Body of pancreas (tissue), 4 donors: ENCODE measurements at regions not wholly inside any gene's neighbourhood (a gene's known extent, or its start where the extent isn't known, plus 50 kb on each side); places are given as distances from the start of the nearest gene placed in this dataset.
"Not testable (repeated sequence)": the region's sequence is repeated elsewhere in the genome, so short reads cannot be mapped to it uniquely, and the experiment has no call there.

Experiments used
- ATAC-seq: fragments of 150-250 bp; one replicate; pipeline ENCODE4 v1.9.1; 2016
- DNase-seq, 4 donors: peaks; one replicate each; pipeline ENCODE4 v3.0.0-alpha.2; 2019
- H3K27ac ChIP-seq, 4 donors: fragments of 200-600 bp; sonication (generic); 1 replicate in 3 of 4; 2 replicates in 1 of 4; pipeline versions ENCODE4 v1.5.1 to v1.6.1; 2016 to 2019; ENCODE audit warnings: mild to moderate bottlenecking in 1 of 4, mixed read lengths in 1 of 4, moderate library complexity in 1 of 4
- H3K27me3 ChIP-seq, 2 donors: fragments of 200-600 bp; sonication (generic); one replicate each; pipeline ENCODE4 v1.6.0; 2016; ENCODE audit warnings: mild to moderate bottlenecking in 1 of 2
- H3K36me3 ChIP-seq, 2 donors: fragments of 200-600 bp; sonication (generic); replicated peaks in 1 of 2; 2 replicates each; pipeline ENCODE4 v1.5.1; 2016; ENCODE audit warnings: low read depth in 2 of 2; ENCODE audit not compliant: insufficient read depth in 1 of 2
- H3K4me1 ChIP-seq: fragments of 200-600 bp; sonication (generic); one replicate; pipeline ENCODE4 v1.6.0; 2016
- H3K4me3 ChIP-seq, 2 donors: fragments of 200-600 bp; sonication (generic); 1 replicate in 1 of 2; 2 replicates in 1 of 2; pipeline ENCODE4 v1.5.1; 2016 to 2019
- H3K9me3 ChIP-seq, 3 donors: fragments of 200-600 bp; sonication (generic); 1 replicate in 2 of 3; 2 replicates in 1 of 3; pipeline ENCODE4 v1.5.1; 2016
- POLR2A ChIP-seq, 3 donors: fragments of 450-650 bp; IDR thresholded peaks; one replicate each; pipeline ENCODE4 v1.6.1; 2016; ENCODE audit warnings: antibody characterized with exemption in 3 of 3, mild to moderate bottlenecking in 2 of 3
- WGBS, 2 donors: methylation state at CpG; one replicate each; pipeline ENCODE4 v1.1.5; 2017; 5-methylcytosine and 5-hydroxymethylcytosine counted together
- intact Hi-C: fragments of 100-400 bp; cut with DNase I; formaldehyde crosslinking; loops from one replicate; pipeline ENCODE4 v1.15.1; 2023
- TF ChIP-seq, protein P1 (sequence below), 7 experiments: fragments of 450-650 bp in 4 of 7; fragments of 200-600 bp in 3 of 7; sonication (generic) in 3 of 7; IDR thresholded peaks; one replicate each; pipeline ENCODE4 v1.5.1; 2016 to 2019; ENCODE audit warnings: antibody characterized with exemption in 7 of 7

DNA sequence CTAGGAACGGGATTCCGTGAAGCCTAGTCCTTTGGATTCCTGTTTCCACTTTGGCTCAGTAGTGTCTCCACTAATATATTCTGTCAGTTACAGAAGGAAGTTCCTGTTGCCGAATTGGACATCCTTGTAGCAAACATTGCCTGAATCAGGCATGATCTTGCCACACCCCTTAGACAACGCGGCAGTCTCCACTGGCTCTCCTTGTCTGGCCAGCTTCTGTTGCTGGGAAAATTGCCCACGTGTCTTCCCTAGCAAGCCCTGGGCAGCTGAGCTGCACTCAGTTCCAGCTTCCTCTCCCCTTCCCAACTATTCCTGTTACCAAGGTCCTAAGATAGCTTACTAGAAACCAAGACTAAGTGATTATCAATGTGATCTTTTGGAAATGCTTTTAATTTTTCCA lies 316.6 kb upstream of the RIOK2 start:
- WGBS, 2 donors = 68 to 82% methylated on average over 6 of the region's 6 CpGs
- Histone ChIP-seq H3K9me3 (no peaks in the 10 kb centered on the region), H3K36me3 (no peaks in the 10 kb centered on the region), H3K4me3 (no peak overlapping the region), H3K4me1 (no peaks in the 10 kb centered on the region), H3K27me3 (no peaks in the 10 kb centered on the region), H3K27ac (no peak overlapping the region)
- DNase-seq (no peak), ATAC-seq (no peak)
- intact Hi-C loops = no loop called here
- TF ChIP-seq, protein P1, sequence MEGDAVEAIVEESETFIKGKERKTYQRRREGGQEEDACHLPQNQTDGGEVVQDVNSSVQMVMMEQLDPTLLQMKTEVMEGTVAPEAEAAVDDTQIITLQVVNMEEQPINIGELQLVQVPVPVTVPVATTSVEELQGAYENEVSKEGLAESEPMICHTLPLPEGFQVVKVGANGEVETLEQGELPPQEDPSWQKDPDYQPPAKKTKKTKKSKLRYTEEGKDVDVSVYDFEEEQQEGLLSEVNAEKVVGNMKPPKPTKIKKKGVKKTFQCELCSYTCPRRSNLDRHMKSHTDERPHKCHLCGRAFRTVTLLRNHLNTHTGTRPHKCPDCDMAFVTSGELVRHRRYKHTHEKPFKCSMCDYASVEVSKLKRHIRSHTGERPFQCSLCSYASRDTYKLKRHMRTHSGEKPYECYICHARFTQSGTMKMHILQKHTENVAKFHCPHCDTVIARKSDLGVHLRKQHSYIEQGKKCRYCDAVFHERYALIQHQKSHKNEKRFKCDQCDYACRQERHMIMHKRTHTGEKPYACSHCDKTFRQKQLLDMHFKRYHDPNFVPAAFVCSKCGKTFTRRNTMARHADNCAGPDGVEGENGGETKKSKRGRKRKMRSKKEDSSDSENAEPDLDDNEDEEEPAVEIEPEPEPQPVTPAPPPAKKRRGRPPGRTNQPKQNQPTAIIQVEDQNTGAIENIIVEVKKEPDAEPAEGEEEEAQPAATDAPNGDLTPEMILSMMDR (IDR thresholded peaks at IDR 0.05) = no peak
- TF ChIP-seq POLR2A (IDR thresholded peaks at IDR 0.05) = no peak

DNA sequence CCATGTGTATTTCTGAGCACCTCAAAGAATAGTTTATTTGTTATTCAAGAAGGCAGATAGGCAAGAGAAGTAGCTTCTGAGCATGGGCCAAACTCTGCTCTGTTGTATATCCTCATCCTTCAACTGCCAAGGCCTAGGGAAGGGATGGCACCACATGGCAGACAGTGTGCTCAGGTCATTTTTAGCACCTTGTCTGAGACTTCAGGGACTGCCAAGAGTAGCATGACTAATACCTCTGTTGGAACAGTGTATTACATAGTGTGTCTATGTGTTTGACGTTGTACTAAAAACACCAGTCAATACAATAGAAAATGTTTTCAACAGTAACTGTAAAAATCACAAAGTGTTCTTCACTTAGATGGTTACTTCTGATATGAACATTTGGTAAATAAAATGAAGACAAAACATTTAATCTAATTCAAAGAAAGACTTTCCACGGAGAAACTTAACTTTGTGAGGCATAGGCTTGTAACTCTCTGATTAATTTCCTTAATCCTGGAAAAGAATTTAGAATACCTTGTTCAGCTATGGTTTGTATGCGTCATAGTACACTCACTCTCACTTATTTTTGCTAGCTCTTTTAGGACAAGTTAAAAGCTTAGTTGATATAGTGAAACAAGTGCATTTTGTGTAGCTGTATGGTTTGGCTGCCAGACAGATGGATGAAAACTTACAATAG lies 318.4 kb upstream of the RIOK2 start:
- intact Hi-C loops = no loop called here

GRCh38 chr5:97501965-97502305 lies 318.9 kb upstream of the RIOK2 start:
- 63 to 74% methylated on average over 3 of the region's 3 CpGs for WGBS, 2 donors
- intact Hi-C loops = no loop called here

More for the DNA sequence above, 318.4 kb upstream of the RIOK2 start:
- Histone ChIP-seq H3K36me3 (no peaks in the 10 kb centered on the region), H3K27ac (no peak overlapping the region), H3K4me1 (no peaks in the 10 kb centered on the region), H3K4me3 (no peak overlapping the region), H3K27me3 (no peaks in the 10 kb centered on the region), H3K9me3 (no peaks in the 10 kb centered on the region)
- ATAC-seq (no peak), DNase-seq (no peak)
- TF ChIP-seq, protein P1 (IDR thresholded peaks at IDR 0.05) = no peak
- TF ChIP-seq POLR2A (IDR thresholded peaks at IDR 0.05) = no peak
- 63 to 64% methylated on average over 3 of the region's 3 CpGs for WGBS, 2 donors

GRCh38 chr5:97508864-97509263 lies 325.8 kb upstream of the RIOK2 start:
- no peak for DNase-seq
- Histone ChIP-seq H3K4me1 (no peaks in the 10 kb centered on the region), H3K27ac (no peak overlapping the region), H3K36me3 (no peaks in the 10 kb centered on the region), H3K9me3 (no peaks in the 10 kb centered on the region), H3K27me3 (no peaks in the 10 kb centered on the region), H3K4me3 (no peak overlapping the region)
- ATAC-seq = no peak
- TF ChIP-seq, protein P1 (IDR thresholded peaks at IDR 0.05) = no peak
- TF ChIP-seq POLR2A (IDR thresholded peaks at IDR 0.05) = no peak
- WGBS, 2 donors = 64 to 80% methylated on average over 1 of the region's 1 CpG
- intact Hi-C loops = no loop called here

More at GRCh38 chr5:97501965-97502305, 318.9 kb upstream of the RIOK2 start:
- Histone ChIP-seq H3K9me3 (no peaks in the 10 kb centered on the region), H3K4me1 (no peaks in the 10 kb centered on the region), H3K4me3 (no peak overlapping the region), H3K27ac (no peak overlapping the region), H3K36me3 (no peaks in the 10 kb centered on the region), H3K27me3 (no peaks in the 10 kb centered on the region)
- DNase-seq (no peak), ATAC-seq (no peak)
- TF ChIP-seq, protein P1 (IDR thresholded peaks at IDR 0.05) = no peak
- no peak for TF ChIP-seq POLR2A (IDR thresholded peaks at IDR 0.05)

DNA sequence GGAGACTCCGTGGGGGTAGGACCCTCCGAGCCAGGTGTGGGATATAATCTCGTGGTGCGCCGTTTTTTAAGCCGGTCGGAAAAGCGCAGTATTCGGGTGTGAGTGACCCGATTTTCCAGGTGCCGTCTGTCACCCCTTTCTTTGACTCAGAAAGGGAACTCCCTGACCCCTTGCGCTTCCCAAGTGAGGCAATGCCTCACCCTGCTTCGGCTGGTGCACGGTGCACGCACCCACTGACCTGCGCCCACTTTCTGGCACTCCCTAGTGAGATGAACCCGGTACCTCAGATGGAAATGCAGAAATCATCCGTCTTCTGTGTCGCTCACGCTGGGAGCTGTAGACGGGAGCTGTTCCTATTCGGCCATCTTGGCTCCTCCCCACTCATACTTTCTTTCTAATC lies 336.5 kb upstream of the RIOK2 start:
- H3K4me1 ChIP-seq, H3K27ac ChIP-seq, H3K4me3 ChIP-seq, DNase-seq, intact Hi-C loops, H3K36me3 ChIP-seq, H3K9me3 ChIP-seq, ATAC-seq, H3K27me3 ChIP-seq: not testable (repeated sequence)
- WGBS, 2 donors = 84 to 92% methylated on average over 22 of the region's 22 CpGs

- ATAC-seq, H3K27me3 ChIP-seq, H3K9me3 ChIP-seq, H3K4me1 ChIP-seq, H3K36me3 ChIP-seq, H3K27ac ChIP-seq, DNase-seq, H3K4me3 ChIP-seq, intact Hi-C loops: not testable (repeated sequence)
- 84 to 92% methylated on average over 2 of the region's 2 CpGs for WGBS, 2 donors
These were observed 340.3 kb upstream of the RIOK2 start for GRCh38 chr5:97523336-97523735.
